ENCODE measurements at regions not wholly inside any gene's neighbourhood (a gene's known extent, or its start where the extent isn't known, plus 50 kb on each side); places are given as distances from the start of the nearest gene placed in this dataset.

- no peaks in the 10 kb centered on the region for H3K9me3 ChIP-seq (ENCODE audit: control extremely low read depth in 1 of 3, control insufficient read depth in 2 of 3, insufficient read depth in 1 of 3, low read length in 2 of 3)
- no peaks in the 10 kb centered on the region for H3K4me1 ChIP-seq (ENCODE audit: control insufficient read depth in 2 of 2, insufficient read depth in 2 of 2, low read length in 2 of 2)
- H3K36me3 ChIP-seq (replicated peaks in 1 of 2; ENCODE audit: control extremely low read depth in 1 of 2, control insufficient read depth in 1 of 2, extremely low read depth in 1 of 2, insufficient read depth in 2 of 2, low read length in 1 of 2): no peaks in the 10 kb centered on the region
- DNase-seq (no peak), ATAC-seq (ENCODE audit: low read depth) (no peak)
- no peaks in the 10 kb centered on the region for H4K20me1 ChIP-seq (ENCODE audit: control insufficient read depth, insufficient read depth, low read length, poor library complexity, severe bottlenecking)
- 93% methylated on average over 3 of the region's 4 CpGs for WGBS (ENCODE audit: insufficient coverage)
- Mint-ChIP-seq H3K4me3 (no peak overlapping the region), H3K4me1 (no peaks in the 10 kb centered on the region), H3K27me3 (peaks cover 3% of the 10 kb centered on the region), H3K27ac (no peak overlapping the region), H3K9me3 (ENCODE audit: insufficient read depth) (no peaks in the 10 kb centered on the region)
- no peak overlapping the region for H3K4me2 ChIP-seq (replicated peaks; ENCODE audit: low read depth, low read length, poor library complexity, severe bottlenecking)
- TF ChIP-seq CTCF (IDR thresholded peaks at IDR 0.05) (no peak), EZH2 (IDR thresholded peaks at IDR 0.05; ENCODE audit: borderline replicate concordance, insufficient read depth, low read depth, low read length, poor library complexity, severe bottlenecking) (no peak)
- no peak overlapping the region for H3K4me3 ChIP-seq (ENCODE audit: control extremely low read depth in 1 of 5, extremely low read depth in 1 of 5, insufficient read depth in 1 of 5, low read depth in 2 of 5, low read length in 4 of 5)
- H3K27me3 ChIP-seq (replicated peaks in 1 of 4; ENCODE audit: control extremely low read depth in 1 of 4, control insufficient read depth in 3 of 4, insufficient read depth in 4 of 4, low read length in 3 of 4): no peaks in the 10 kb centered on the region
- H3K79me2 ChIP-seq (ENCODE audit: control insufficient read depth, insufficient read depth, low read length): no peaks in the 10 kb centered on the region
- no peak overlapping the region for H2AFZ ChIP-seq (ENCODE audit: insufficient read depth, low read depth, low read length, poor library complexity, severe bottlenecking)
- intact Hi-C loops (cut with micrococcal nuclease): no loop called here
- ChIA-PET POLR2A (no interaction called here), CTCF (no interaction called here)
- no peak overlapping the region for H3K9ac ChIP-seq (ENCODE audit: low read length)
- no peak overlapping the region for H3K27ac ChIP-seq (ENCODE audit: low read length in 2 of 2)
Observed at GRCh38 chr16:65829076-65829475, 537.4 kb upstream of the CDH5 start.

- DNase-seq (no peak), ATAC-seq (ENCODE audit: low read depth) (no peak)
- ChIA-PET POLR2A (no interaction called here), CTCF (no interaction called here)
- Mint-ChIP-seq H3K27ac (no peak overlapping the region), H3K27me3 (peaks cover 3% of the 10 kb centered on the region), H3K4me3 (no peak overlapping the region), H3K4me1 (no peaks in the 10 kb centered on the region), H3K9me3 (ENCODE audit: insufficient read depth) (no peaks in the 10 kb centered on the region)
- WGBS (ENCODE audit: insufficient coverage): no CpG with 5 or more reads among the region's 2 CpGs
- no peak overlapping the region for H3K4me3 ChIP-seq (ENCODE audit: control extremely low read depth in 1 of 5, extremely low read depth in 1 of 5, insufficient read depth in 1 of 5, low read depth in 2 of 5, low read length in 4 of 5)
- H3K4me1 ChIP-seq (ENCODE audit: control insufficient read depth in 2 of 2, insufficient read depth in 2 of 2, low read length in 2 of 2): no peaks in the 10 kb centered on the region
- no peaks in the 10 kb centered on the region for H3K36me3 ChIP-seq (replicated peaks in 1 of 2; ENCODE audit: control extremely low read depth in 1 of 2, control insufficient read depth in 1 of 2, extremely low read depth in 1 of 2, insufficient read depth in 2 of 2, low read length in 1 of 2)
- H2AFZ ChIP-seq (ENCODE audit: insufficient read depth, low read depth, low read length, poor library complexity, severe bottlenecking): no peak overlapping the region
- no peaks in the 10 kb centered on the region for H3K27me3 ChIP-seq (replicated peaks in 1 of 4; ENCODE audit: control extremely low read depth in 1 of 4, control insufficient read depth in 3 of 4, insufficient read depth in 4 of 4, low read length in 3 of 4)
- no peaks in the 10 kb centered on the region for H3K79me2 ChIP-seq (ENCODE audit: control insufficient read depth, insufficient read depth, low read length)
- H3K27ac ChIP-seq (ENCODE audit: low read length in 2 of 2): no peak overlapping the region
- no peak overlapping the region for H3K9ac ChIP-seq (ENCODE audit: low read length)
- TF ChIP-seq CTCF (IDR thresholded peaks at IDR 0.05): no peak
- no peak for TF ChIP-seq EZH2 (IDR thresholded peaks at IDR 0.05; ENCODE audit: borderline replicate concordance, insufficient read depth, low read depth, low read length, poor library complexity, severe bottlenecking)
- no peaks in the 10 kb centered on the region for H3K9me3 ChIP-seq (ENCODE audit: control extremely low read depth in 1 of 3, control insufficient read depth in 2 of 3, insufficient read depth in 1 of 3, low read length in 2 of 3)
- no peak overlapping the region for H3K4me2 ChIP-seq (replicated peaks; ENCODE audit: low read depth, low read length, poor library complexity, severe bottlenecking)
- intact Hi-C loops (cut with micrococcal nuclease): no loop called here
- no peaks in the 10 kb centered on the region for H4K20me1 ChIP-seq (ENCODE audit: control insufficient read depth, insufficient read depth, low read length, poor library complexity, severe bottlenecking)
Observed at GRCh38 chr16:65828296-65828695, 538.2 kb upstream of the CDH5 start.
